HUES48 (cell line): ENCODE measurements at regions not wholly inside any gene's neighbourhood (a gene's known extent, or its start where the extent isn't known, plus 50 kb on each side); places are given as distances from the start of the nearest gene placed in this dataset.

Source experiments
- H3K27ac ChIP-seq: one replicate; pipeline ENCODE4 v1.7.0; 2013; ENCODE audit warnings: low read depth, low read length, inconsistent platforms
- H3K27me3 ChIP-seq: 2 replicates; pipeline ENCODE4 v1.6.1; 2013; ENCODE audit warnings: mild to moderate bottlenecking, low read length; ENCODE audit not compliant: control insufficient read depth, insufficient read depth
- H3K36me3 ChIP-seq: 2 replicates; pipeline ENCODE4 v1.6.1; 2013; ENCODE audit warnings: low read length; ENCODE audit not compliant: control insufficient read depth, insufficient read depth
- H3K4me1 ChIP-seq: 2 replicates; pipeline ENCODE4 v1.6.1; 2013; ENCODE audit warnings: mild to moderate bottlenecking, low read length; ENCODE audit not compliant: control insufficient read depth, insufficient read depth
- H3K4me3 ChIP-seq: 2 replicates; pipeline ENCODE4 v1.5.1; 2013; ENCODE audit warnings: mild to moderate bottlenecking, low read depth, low read length
- H3K9ac ChIP-seq: 2 replicates; pipeline ENCODE4 v1.6.1; 2013; ENCODE audit warnings: mild to moderate bottlenecking, low read depth, low read length, moderate library complexity
- H3K9me3 ChIP-seq: 2 replicates; pipeline ENCODE4 v1.6.1; 2013; ENCODE audit warnings: low read length; ENCODE audit not compliant: control insufficient read depth, insufficient read depth

DNA sequence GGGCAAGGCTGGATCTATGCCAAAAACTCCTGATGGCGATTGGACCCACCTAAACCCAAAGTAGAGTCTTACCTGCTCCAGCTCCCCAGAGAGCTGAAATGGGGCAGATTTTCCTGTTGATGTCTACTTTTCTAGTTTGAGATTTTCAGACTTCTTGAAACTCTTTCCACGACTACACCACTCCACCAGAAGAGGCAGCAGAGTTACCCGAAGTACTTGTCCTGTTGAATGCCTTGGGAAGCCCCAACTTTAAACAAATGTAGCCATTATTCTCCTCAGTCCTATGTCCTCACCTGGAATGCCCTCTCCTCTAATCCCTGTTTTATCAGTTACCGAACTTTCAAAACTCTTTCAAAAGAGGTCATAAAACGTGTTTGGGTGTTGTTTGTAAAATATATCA is 843.8 kb downstream of the VGLL3 start:
- peaks cover 4% of the 10 kb centered on the region; the same call in 1 of the 2 replicates for H3K4me1 ChIP-seq
- no peak overlapping the region for H3K9ac ChIP-seq
- H3K27ac ChIP-seq, result no peak overlapping the region
- H3K36me3 ChIP-seq, result no peaks in the 10 kb centered on the region
- H3K27me3 ChIP-seq, result no peaks in the 10 kb centered on the region
- H3K9me3 ChIP-seq, result no peaks in the 10 kb centered on the region
- H3K4me3 ChIP-seq, result no peak overlapping the region

DNA sequence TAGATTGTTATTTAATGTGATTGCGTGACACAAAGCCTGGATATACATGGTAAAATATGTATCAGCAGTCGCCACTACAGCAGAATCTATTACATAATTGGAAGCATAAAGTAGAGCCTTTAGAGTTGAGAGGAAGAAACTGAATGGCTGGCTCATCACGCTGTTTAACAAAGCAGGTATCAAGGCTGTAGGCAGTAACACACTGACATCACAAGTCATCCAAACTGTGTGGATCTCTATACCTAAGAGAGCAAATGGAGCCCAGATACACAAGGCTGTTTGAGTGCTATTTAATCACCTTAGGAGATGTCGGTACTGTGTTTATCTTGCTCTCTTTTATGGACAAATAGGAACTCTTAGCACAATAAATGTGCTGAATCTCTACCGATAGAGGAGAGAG is 864.4 kb downstream of the VGLL3 start:
- Histone ChIP-seq H3K27me3 (no peaks in the 10 kb centered on the region), H3K9ac (no peak overlapping the region), H3K4me1 (no peaks in the 10 kb centered on the region), H3K36me3 (no peaks in the 10 kb centered on the region), H3K9me3 (no peaks in the 10 kb centered on the region), H3K27ac (no peak overlapping the region), H3K4me3 (no peak overlapping the region)
